ENCODE measurements at regions not wholly inside any gene's neighbourhood (a gene's known extent, or its start where the extent isn't known, plus 50 kb on each side); places are given as distances from the start of the nearest gene placed in this dataset.
"Not testable (repeated sequence)": the region's sequence is repeated elsewhere in the genome, so short reads cannot be mapped to it uniquely, and the experiment has no call there.

DNA sequence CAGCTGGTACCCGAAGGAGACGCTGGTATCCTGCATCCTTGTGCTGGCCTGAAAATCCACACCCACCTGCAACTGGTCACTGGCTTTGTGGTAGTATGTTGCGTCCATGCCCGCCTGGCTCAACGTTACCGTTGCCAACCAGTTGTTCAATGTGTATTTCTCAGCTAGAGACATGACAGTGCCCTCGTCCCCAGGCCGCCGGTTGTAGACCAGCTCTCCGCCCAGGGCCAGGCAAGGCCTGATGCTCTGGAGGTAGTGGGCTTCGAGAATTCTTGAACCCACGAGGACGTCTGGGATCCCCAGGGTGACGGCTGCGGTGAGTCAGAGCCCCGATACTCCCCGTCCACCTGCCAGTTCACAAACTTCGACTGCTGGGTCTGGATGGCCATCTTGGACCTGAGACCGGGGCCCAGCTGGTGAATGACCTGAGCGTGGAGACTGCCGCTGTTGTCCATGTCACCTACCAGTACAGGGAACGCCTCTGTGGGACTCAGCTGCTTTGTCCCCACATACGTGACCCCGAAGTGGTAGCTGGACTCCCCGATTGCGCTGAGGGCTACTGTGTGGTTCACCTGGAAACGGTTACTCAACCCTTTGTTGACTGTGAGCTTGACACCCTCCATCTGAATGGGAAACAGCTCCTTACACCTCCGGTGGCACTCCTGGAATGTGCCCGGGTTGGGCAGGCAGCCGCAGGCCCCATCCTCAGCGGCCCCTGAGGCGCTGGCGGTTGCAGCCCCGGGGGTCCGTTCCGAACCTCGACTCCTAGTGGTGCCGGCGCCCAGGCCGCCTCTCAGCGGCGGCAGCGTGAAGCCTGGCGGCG is 165.0 kb downstream of the POTEM start:
- TF ChIP-seq, protein P1, sequence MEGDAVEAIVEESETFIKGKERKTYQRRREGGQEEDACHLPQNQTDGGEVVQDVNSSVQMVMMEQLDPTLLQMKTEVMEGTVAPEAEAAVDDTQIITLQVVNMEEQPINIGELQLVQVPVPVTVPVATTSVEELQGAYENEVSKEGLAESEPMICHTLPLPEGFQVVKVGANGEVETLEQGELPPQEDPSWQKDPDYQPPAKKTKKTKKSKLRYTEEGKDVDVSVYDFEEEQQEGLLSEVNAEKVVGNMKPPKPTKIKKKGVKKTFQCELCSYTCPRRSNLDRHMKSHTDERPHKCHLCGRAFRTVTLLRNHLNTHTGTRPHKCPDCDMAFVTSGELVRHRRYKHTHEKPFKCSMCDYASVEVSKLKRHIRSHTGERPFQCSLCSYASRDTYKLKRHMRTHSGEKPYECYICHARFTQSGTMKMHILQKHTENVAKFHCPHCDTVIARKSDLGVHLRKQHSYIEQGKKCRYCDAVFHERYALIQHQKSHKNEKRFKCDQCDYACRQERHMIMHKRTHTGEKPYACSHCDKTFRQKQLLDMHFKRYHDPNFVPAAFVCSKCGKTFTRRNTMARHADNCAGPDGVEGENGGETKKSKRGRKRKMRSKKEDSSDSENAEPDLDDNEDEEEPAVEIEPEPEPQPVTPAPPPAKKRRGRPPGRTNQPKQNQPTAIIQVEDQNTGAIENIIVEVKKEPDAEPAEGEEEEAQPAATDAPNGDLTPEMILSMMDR (IDR thresholded peaks at IDR 0.05; ENCODE audit: low read depth, low read length) = not testable (repeated sequence)
- TF ChIP-seq, protein P2, sequence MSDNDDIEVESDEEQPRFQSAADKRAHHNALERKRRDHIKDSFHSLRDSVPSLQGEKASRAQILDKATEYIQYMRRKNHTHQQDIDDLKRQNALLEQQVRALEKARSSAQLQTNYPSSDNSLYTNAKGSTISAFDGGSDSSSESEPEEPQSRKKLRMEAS (IDR thresholded peaks at IDR 0.05; ENCODE audit: low read depth, low read length) = not testable (repeated sequence)
- not testable (repeated sequence) for TF ChIP-seq POLR2A (IDR thresholded peaks at IDR 0.05; ENCODE audit: extremely low read depth, insufficient read length)
